HG02852 (cell line): ENCODE measurements at regions not wholly inside any gene's neighbourhood (a gene's known extent, or its start where the extent isn't known, plus 50 kb on each side); places are given as distances from the start of the nearest gene placed in this dataset.
"Not testable (repeated sequence)": the region's sequence is repeated elsewhere in the genome, so short reads cannot be mapped to it uniquely, and the experiment has no call there.

Experiments used
- ATAC-seq: cut with Tn5 transposase; IDR thresholded peaks from one replicate; pipeline ENCODE4 v1.9.1; 2021; ENCODE audit warnings: mild to moderate bottlenecking, moderate library complexity; ENCODE audit not compliant: unreplicated experiment

- no peak for ATAC-seq
Measured at GRCh38 chr3:20668411-20668810, 482.4 kb upstream of the SGO1 start.

GRCh38 chr3:20666091-20666490 is 480.1 kb upstream of the SGO1 start:
- no peak for ATAC-seq

- ATAC-seq: no peak
Measured at GRCh38 chr3:20658491-20658890, 472.5 kb upstream of the SGO1 start.

- no peak for ATAC-seq
Measured at GRCh38 chr3:20657560-20657959, 471.6 kb upstream of the SGO1 start.

GRCh38 chr3:20652231-20652986 is 466.4 kb upstream of the SGO1 start:
- no peak for ATAC-seq

- ATAC-seq: no peak
Measured at GRCh38 chr3:20648921-20649381, 462.9 kb upstream of the SGO1 start.

GRCh38 chr3:20648294-20648693 is 462.3 kb upstream of the SGO1 start:
- ATAC-seq: no peak

GRCh38 chr3:20646425-20646824 is 460.4 kb upstream of the SGO1 start:
- ATAC-seq: no peak

- ATAC-seq: no peak
Measured at GRCh38 chr3:20645340-20645739, 459.3 kb upstream of the SGO1 start.

GRCh38 chr3:20637729-20638128 is 451.7 kb upstream of the SGO1 start:
- ATAC-seq: no peak

GRCh38 chr3:20622304-20622703 is 436.3 kb upstream of the SGO1 start:
- ATAC-seq: no peak

- ATAC-seq: not testable (repeated sequence)
Measured at GRCh38 chr3:20618621-20619020, 432.6 kb upstream of the SGO1 start.

- ATAC-seq: not testable (repeated sequence)
Measured at GRCh38 chr3:20618181-20618580, 432.2 kb upstream of the SGO1 start.

- not testable (repeated sequence) for ATAC-seq
Measured at GRCh38 chr3:20615982-20616381, 430.0 kb upstream of the SGO1 start.

GRCh38 chr3:20608054-20608738 is 422.2 kb upstream of the SGO1 start:
- no peak for ATAC-seq

GRCh38 chr3:20604659-20605058 is 418.7 kb upstream of the SGO1 start:
- ATAC-seq: no peak

GRCh38 chr3:20589275-20589674 is 403.3 kb upstream of the SGO1 start:
- ATAC-seq: no peak

- no peak for ATAC-seq
Measured at GRCh38 chr3:20588781-20589180, 402.8 kb upstream of the SGO1 start.

- ATAC-seq: no peak
Measured at GRCh38 chr3:20583648-20584047, 397.6 kb upstream of the SGO1 start.

- ATAC-seq: no peak
Measured at GRCh38 chr3:20576228-20576627, 390.2 kb upstream of the SGO1 start.

- ATAC-seq: no peak
Measured at GRCh38 chr3:20575146-20575545, 389.1 kb upstream of the SGO1 start.

GRCh38 chr3:20574746-20575145 is 388.7 kb upstream of the SGO1 start:
- no peak for ATAC-seq
